ENCODE measurements at regions not wholly inside any gene's neighbourhood (a gene's known extent, or its start where the extent isn't known, plus 50 kb on each side); places are given as distances from the start of the nearest gene placed in this dataset.
"Not testable (repeated sequence)": the region's sequence is repeated elsewhere in the genome, so short reads cannot be mapped to it uniquely, and the experiment has no call there.

DNA sequence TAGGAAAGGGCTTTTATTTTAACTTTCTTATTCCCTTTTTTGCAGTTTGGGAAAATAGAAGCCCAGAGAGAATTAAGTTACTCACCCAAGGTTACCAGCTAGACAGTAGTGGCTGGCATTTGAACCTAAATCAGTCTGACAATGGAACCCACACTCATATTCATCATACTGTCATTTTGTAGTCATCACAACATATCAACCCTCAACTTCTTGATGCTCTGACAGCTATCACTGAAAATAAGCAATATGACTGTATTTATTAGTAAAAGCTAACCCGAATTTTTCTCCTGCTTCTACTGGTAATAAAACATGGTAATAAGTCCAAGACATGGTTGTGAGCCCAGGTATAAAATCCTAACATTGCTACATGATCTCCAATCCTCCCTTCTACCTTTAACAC is 585.8 kb upstream of the UBE2E2 start:
- no peak for DNase-seq

DNA sequence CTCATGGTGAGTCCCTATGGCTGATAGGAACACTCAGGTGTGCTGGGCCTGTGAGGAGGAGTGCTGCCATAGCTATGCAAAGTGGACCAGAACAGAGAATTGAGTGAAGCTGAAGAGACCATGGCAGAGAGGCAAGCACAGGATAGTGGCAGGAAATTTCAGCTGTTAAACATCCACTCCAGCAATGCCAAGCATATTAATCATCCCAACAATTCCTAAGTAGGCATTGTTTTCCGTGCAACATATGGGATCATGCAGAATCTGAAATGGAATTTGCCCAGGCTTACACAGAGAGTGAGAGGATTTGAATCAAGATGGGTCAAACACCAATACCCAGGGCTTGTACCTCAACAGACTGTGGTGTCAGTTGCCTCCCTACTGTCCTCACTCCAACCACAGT is 582.6 kb upstream of the UBE2E2 start:
- no peak for DNase-seq

DNA sequence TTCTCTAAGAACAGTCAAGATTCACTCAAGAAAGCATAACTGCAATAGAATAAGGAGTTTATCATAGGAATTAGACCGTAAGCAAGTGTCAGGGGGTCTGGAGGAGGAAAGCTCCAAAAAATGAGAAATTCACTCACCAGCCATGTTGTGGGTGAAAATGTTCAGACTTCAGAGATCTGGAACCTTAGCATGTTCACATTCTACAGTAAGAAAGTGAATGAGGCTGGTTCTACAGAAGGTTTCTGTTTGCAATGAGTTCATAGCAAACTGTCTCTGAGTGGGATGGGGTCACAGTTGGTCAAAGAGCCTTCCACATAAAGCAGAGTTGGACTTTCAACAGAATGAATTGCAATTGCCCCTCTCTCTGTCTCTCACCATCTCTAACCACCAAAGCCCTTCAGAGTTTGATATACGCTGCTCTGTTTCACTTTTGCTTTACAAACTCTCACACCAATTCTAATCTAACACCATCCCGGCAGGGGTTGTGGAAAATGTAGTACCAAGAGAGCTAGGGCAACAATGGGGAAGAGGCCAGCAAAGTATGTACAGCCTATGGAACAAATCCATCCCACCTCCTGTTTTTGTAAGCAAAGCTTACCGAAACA is 581.8 kb upstream of the UBE2E2 start:
- no peak for DNase-seq

DNA sequence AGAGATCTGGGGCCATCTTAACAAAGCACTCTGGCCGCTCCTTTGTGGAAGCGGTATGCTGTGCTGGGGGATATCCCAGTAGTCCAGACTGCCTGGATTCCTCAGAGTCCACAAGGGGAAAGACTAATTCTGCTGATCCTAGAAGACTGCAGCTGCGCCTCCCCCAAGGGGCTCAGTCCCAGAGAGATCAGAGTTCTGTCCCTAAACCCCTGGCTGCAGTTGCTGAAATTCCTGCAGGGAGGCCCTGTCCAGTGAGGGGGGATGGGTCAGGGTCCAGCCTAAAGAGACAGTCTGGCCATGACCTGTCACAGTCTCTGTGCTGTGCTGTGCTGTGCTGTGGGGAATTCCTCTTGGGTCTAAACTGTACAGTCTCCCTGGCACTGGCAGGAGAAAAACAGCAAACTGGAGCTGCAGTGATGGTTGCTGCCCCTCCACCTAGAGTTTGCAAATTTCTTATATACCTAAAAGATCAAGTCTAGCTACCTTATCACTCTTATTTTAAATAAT is 575.1 kb upstream of the UBE2E2 start:
- DNase-seq: no peak

DNA sequence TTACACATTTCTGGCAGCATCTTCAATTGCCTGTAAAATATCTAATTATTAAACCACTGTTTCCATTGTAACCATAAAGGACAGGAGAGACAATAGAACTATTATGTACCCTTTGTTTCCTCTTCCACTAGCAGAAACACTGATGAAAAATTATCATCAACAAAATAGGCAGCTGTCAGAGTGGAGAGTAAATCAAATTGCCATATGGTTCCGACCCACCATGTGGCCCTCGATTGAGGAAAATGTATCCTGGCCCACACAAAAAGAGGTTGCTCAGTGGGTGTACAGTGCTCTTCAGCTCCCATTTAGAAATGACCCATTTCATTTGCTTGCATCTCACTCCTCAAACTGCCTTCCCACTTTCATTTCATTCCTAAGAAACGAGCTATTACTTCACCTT is 570.6 kb upstream of the UBE2E2 start:
- no peak for DNase-seq

- DNase-seq: no peak
These were observed 568.7 kb upstream of the UBE2E2 start for GRCh38 chr3:22634433-22634832.

- DNase-seq: no peak
These were observed 543.3 kb upstream of the UBE2E2 start for GRCh38 chr3:22659651-22660475.

DNA sequence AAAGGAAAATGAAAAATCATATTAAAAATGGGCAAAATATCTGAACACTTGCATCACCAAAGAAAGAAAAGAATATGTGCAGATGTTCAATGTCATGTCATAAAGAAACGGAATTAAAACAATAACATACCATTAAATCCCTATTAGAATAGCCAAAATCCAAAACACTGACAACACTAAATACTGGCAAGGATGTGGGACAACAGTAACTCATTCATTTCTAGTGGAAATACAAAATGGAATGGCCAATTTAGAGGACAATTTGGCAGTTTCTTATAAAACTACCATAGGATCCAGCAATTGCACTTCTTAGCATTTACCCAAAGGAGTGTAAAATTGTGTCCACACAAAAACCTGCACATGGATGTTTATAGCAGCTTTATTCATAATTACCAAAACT is 542.5 kb upstream of the UBE2E2 start:
- DNase-seq: no peak

- no peak for DNase-seq
These were observed 541.9 kb upstream of the UBE2E2 start for GRCh38 chr3:22661121-22661700.

- no peak for DNase-seq
These were observed 537.6 kb upstream of the UBE2E2 start for GRCh38 chr3:22665528-22665927.

- DNase-seq: no peak
These were observed 536.4 kb upstream of the UBE2E2 start for GRCh38 chr3:22666736-22667135.

DNA sequence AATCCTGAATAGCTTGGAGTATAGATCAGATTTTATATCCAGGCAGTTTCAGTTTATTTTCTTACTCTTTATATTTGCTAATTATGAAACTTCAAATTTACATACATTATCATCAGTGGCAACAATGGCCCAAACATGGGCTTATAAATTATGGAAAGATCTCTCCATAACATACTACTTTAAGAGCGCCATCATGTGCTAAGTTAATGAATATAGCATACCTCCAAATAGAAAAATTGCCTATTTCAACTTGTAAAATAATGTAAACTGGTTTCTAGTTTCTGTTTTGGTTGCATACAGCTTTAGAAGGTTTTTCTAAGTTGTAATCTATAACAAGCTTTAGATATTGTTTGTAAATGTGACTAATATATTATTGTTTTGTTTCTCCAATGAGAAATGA is 531.3 kb upstream of the UBE2E2 start:
- DNase-seq: no peak

DNA sequence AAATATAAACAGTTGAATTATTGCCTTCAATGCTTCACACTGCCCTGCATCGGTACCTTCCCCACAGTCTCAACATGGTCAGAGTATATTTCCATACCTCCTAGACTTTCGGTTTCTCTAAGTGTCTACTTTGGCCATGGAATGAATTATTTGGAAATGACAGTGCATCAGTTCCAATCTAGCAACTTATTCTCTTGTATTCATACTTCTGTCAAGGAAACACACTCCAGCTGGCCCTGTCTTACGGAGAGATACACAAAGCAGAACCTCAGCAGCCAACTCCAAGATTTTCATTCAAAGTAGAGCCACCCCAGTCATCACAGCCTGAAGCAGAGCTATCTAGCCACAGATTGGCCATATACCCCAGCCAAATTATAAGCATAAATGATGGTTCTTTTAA is 518.4 kb upstream of the UBE2E2 start:
- DNase-seq: no peak

- no peak for DNase-seq
These were observed 517.5 kb upstream of the UBE2E2 start for GRCh38 chr3:22685597-22685996.

DNA sequence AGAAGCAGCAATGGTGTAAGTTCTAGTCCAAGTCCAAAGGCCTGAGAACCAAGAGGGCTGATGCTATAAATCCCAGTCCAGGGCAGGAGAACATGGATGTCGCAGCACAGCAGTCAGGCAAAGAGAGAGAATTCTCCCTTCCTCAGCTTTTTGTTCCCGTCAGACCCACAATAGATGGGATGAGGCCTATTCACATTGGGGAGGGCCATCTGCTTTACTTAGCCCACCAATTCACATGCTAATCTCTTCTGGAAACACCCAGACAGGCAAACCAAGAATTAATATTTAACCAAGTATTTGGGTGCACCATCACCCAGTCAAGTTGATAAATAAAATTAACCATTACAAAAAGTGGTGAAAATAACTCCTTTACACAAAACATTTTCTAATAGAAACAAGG is 511.7 kb upstream of the UBE2E2 start:
- no peak for DNase-seq

DNA sequence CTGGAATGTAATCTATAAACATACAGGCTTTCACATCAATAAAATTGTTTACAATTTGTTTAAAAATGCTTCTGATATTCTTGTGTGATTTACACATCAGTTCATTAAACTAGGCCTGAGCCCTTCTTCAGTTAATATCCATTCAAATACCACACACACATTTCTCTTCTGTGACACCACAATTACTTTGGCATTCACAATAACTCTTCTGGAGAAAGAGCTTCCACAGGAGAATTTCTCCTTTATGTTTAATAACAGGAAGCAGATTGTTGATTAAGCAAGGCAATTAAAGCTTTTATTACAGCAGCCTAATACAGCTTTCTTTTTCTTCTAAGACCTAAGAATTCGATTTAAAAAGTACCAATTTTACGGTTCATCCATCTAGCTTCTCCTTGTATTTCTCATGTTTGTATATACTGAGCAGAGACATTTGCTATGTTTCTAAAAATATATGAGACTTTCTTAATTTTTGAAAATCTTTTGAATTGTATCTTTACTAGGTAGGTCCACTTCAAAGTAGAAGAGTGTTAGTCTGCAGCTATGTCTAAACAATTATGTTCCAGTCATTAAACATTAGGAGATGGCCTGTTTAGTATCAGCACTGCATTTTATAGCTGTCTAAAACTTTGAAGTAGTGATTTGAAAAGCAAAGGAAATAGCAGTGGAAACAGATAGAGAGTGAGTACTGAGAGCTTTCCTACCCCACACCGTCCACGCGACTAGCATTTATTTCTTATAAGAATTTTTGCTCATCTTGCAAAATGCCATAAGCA is 511.1 kb upstream of the UBE2E2 start:
- DNase-seq: no peak

GRCh38 chr3:22700876-22701275 is 502.3 kb upstream of the UBE2E2 start:
- no peak for DNase-seq

DNA sequence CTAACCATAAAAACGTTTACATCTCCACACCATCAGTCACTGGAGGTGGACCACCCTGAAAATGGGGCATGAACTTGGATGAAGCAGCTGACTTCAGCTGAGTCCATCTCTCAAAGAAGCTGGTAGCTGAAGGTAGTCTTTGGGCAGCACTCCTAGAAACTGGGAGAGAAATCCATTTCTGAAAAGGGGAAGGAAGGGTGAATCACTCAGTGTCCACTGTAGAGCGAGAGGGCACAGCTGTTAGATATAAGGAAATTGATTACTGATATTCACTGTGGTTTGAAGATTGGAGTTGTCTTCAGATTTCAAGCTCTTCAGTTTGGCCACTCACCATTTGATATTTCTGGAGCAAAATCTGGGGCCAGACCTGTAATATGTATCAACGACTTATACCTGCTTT is 499.0 kb upstream of the UBE2E2 start:
- DNase-seq: no peak

DNA sequence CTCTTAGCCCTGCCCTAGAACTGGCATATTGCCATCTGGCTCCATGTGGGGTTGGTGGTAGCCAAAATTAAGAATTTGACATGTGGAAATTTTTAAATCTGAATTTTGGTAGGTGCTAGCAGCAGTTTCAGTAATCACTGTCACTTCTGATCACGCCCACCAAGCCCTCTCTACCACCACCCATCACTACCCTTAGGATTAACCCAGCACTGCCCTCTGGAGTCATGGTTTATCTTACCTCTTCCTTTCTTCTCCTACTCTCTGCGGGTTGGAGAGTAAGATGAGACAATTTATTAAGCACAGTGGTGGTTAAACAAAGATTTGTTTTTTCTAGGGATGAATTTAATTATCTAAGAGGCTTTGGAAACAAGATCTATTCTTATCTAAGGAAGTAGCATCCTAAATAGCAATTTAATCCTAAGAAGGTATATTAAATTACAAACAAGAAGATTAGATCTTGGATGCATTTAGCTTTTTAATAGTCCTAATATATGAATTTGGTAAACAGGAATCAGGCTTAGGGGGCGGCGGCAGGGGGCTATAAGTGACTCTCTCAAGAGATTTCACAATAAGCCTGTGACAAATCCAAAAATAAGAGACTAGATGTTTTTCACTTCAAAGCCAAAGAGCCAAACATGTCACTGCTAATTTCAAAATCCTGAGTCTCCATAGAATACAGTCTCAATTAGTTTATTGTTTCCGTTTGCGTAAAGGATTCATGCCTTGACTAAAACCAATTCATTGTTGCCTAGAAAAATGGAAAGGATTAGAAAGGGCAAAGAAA is 498.4 kb upstream of the UBE2E2 start:
- no peak for DNase-seq

GRCh38 chr3:22706922-22707321 is 496.2 kb upstream of the UBE2E2 start:
- not testable (repeated sequence) for DNase-seq

GRCh38 chr3:22713936-22714335 is 489.2 kb upstream of the UBE2E2 start:
- no peak for DNase-seq

DNA sequence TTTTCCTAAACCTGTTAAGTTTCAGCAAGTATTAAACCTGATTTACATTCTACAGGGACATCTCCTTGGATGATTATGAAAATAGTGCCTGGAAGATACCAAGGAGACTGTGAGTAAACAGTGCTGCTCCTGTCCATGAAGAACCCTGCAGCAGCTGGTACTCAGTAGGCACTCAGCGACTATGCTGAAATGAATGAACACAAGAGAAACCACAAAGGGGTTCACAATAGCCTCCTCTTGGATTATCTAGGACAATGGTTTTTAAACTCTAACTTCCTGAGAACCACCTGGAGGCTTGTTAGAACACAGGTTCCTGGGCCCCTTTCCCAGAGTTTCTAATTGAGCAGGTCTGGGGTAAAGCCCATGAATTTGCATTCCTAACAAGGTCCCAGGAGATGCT is 488.4 kb upstream of the UBE2E2 start:
- no peak for DNase-seq

GRCh38 chr3:22720596-22720995 is 482.5 kb upstream of the UBE2E2 start:
- no peak for DNase-seq
